HG03280 (cell line): ENCODE measurements at regions not wholly inside any gene's neighbourhood (a gene's known extent, or its start where the extent isn't known, plus 50 kb on each side); places are given as distances from the start of the nearest gene placed in this dataset.

Experiments
- ATAC-seq: cut with Tn5 transposase; IDR thresholded peaks from one replicate; pipeline ENCODE4 v1.9.1; 2021; ENCODE audit warnings: mild to moderate bottlenecking, moderate library complexity; ENCODE audit not compliant: unreplicated experiment

DNA sequence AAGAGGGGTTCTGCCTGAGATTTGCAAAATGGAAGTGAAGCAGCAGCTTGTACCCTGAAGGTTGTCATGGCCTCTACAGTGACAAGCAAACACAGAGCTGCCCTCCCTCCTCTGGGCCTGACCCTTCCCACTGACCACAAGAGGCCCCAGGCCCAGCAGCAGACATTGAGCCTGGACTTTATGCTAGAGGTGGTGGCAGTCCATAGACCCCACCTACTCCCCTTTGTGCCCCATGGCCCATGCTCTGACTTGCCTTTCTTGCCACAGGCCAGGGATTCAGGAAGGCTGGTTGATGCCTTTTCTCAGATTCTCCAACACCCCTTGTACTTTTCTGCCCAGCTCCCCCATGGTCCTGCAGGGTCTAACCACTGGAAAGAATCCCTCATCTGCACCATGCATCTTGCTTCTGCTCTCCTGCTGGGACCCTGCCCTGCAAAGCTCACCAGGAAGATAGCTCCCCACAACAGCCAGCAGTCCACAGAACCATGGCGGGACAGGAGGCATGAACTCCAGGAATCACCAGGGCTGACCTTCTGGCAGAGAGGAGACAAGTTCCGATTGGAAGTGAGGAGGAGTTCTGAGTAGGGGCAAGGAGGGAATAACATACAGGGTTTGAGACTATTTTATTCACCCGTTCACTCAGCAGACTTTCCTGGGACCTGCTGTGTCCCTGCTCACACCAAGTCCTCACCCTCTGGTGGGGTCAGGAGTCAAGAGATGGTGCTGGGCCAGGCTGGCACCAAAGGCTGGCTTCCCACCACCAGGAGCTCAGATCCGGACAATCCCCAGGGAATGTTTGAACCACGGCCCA, 263.8 kb downstream of the SYK start:
- ATAC-seq: no peak

GRCh38 chr9:91066042-91066415, 264.4 kb downstream of the SYK start:
- no peak for ATAC-seq

- ATAC-seq: no peak
Measured at GRCh38 chr9:91066856-91067255, 265.2 kb downstream of the SYK start.

DNA sequence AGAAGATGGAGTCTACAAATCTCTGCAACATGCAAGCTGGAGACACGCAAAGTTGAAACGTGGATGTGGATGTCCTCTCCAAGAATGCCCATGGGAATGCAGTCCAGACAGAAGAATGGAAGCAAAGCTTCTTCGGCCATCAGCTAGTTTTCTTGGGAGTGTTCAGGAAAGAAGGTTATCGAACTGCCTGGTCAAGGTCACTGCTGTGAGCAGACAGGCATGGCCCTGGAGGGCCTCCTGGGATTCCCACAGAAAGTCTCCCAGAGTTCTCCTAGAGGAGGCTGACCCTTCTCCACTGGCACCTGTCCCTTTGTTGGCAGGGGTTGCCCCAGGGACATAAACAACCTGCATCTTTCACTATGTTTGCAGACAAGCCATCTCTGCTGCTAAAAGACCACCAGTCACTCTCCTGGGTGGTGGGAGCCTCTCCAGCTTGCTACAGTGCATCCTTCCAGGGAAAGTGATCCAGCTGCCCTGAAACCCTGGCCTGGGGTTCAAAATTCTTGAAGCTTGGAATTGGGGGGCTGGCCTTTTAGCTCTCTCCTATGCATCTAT, 265.8 kb downstream of the SYK start:
- no peak for ATAC-seq

GRCh38 chr9:91071184-91071990, 269.8 kb downstream of the SYK start:
- ATAC-seq: no peak

- no peak for ATAC-seq
Measured at GRCh38 chr9:91073049-91073810, 271.6 kb downstream of the SYK start.

DNA sequence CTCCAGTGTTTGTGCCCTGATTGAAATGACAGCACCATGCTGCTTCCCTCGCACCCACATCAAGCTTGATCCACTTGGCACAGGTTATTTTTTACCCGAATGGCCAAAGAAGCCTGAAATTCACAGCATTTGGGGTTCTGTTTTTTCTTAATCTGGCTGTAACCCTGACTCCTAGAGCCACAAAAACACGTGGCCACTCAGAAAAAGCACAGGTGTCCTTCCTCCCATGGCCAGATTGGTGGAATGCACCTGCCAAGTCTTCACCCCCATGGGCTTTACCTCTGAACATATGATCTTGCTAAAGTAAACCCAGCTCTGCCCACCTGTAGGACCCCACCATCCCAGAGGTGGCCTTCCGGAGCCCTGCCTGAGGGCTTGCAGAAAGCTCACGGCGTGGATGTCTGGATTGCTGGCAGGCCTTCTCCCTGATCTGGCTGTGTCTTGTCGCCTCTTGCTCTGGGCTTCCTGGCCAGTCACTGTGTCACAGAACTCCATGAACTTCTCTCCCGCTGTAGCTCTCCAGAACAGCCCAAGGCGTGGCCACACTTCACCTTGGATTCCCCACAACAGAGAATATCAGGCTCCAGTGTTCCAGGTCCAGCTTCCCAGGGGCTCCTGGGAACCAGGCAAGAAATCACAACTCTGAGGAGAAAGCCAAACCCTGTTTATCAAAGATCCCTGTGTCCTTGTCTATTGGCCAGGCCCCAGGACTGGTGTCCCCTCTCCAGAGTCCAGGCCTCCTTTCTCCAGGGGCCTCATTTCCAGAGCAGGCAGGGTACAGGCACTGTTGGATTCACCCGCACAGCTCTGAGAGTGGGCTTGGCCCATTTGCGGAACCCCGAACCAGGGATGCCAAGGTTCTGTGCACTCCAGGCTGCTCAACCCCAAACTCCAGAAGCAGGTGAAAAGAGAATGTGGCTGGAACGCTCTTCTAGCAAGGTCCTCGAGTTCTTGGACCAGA, 272.5 kb downstream of the SYK start:
- no peak for ATAC-seq

DNA sequence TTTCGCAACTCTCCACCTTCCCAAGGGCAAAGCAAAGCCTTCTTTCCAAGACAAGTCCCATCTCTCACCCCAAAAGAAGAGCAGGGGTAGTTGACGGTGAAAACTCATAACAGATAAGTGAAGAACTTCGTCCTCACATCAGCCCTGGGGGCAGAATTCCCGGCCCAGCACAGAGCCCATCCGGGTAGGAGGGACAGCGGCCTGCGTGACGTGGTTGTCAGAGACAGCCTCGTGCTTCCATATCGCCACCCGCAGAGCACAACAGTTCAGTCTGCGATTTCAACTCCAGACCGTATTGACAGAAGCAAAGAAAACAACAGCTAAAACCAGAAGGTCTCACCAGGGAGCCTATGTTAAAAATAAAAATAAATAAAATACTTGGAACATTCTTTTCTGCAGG, 273.2 kb downstream of the SYK start:
- no peak for ATAC-seq

GRCh38 chr9:91075279-91075678, 273.7 kb downstream of the SYK start:
- ATAC-seq: no peak

- no peak for ATAC-seq
Measured at GRCh38 chr9:91077624-91078368, 276.2 kb downstream of the SYK start.

DNA sequence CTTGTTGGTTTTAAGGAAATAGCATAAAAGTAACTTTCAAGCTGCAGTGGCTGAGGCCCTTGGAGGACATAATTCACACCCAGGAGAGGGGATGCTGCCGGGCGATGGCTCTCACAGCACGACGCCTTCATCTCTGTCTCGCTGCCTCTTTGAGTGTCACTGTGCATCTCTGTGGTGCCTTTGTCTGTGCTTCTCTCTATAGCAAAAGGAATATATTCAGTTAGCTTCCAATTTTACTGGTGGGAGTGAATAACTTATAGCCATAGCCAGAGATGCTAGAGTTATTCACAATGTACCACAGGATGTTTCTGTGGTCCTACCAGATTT, 276.7 kb downstream of the SYK start:
- no peak for ATAC-seq

DNA sequence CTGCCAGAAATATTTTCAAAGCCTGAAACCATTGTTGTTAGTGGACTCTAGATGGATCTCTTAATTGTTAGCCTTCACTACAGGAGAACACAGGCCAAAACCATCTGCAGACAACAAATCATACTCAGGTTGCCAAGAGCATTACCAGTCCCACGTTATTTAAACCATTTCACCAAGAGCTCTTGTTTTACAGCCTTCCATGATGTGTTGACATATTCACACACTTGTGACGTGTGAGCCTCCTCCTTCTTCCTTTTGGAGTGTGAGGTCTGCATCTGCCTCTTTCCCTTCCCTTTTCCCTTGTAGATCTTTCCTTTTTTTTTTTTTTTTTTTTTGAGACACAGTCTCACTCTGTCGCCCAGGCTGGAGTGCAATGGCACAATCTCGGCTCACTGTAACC, 279.0 kb downstream of the AUH start:
- no peak for ATAC-seq

GRCh38 chr9:91084896-91085516, 276.7 kb downstream of the AUH start:
- no peak for ATAC-seq

DNA sequence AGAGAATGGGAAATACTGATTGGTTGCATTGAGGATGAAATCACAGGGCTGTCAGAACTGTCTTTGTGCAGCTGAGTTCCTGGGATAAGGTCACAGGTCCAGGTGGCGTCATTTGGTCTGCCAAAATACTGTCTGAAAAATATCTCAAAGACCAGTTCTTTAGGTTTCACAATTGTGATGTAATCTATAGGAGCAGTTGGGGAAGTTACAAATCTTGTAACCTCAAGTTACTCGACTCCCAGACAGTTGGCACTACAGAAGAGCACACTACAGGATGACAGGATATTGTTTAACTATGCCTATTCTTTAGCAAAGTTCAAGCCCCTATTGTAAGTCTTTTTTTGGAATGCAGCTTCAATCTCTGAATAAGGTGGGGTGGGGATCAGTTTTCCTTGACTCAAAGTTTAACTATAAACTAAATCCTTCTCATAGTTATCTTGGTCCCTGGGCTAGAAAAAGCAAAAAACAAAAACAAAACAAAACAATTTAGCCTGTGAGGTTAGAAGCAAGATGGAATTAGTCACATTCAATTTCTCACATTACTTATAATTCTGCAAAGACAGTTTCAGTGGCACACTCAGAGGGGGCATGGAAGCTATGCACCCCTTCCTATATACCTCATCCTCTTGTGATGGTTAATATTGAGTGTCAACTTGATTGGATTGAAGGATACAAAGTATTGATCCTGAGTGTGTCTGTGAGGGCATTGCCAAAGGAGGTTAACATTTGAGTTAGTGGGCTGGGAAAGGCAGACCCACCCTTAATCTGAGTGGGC, 276.0 kb downstream of the AUH start:
- no peak for ATAC-seq

DNA sequence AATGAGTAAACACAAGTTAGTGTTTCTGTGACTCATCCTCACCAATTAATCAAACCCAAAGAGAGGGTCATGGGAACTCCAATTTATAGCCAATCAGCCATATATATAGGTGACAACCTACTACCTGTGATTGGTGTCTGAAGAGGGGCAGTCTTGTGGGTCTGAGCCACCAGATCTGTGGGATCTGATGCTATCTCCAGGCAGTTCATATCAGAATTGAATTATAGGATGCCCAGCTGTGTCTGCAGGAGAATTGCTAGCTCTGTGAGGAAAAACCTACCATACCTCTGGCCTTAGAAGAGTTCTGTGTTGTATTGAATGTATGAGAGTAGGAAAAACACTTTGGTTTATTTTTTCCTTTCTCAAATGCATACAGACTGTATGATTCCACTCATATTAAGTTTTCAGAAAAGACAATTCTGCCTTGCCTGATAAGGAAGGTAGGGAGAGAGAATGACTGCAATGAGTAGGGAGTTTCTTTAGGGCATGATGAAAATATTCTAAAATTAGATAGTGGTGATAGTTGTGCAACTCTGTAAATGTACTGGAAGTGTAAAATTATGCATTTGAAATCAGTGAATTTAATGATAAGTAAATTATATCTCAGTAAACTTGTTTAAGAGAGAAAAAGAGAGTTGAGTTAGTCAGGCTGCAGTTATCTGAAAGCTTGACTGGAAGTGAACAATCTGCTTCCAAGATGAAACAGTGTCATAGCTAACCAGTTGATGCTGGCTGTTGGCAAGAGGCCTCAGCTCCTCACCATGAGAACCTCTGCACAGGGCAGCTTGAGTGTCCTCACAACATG, 274.9 kb downstream of the AUH start:
- ATAC-seq: no peak

GRCh38 chr9:91087462-91087759, 274.3 kb downstream of the AUH start:
- no peak for ATAC-seq

DNA sequence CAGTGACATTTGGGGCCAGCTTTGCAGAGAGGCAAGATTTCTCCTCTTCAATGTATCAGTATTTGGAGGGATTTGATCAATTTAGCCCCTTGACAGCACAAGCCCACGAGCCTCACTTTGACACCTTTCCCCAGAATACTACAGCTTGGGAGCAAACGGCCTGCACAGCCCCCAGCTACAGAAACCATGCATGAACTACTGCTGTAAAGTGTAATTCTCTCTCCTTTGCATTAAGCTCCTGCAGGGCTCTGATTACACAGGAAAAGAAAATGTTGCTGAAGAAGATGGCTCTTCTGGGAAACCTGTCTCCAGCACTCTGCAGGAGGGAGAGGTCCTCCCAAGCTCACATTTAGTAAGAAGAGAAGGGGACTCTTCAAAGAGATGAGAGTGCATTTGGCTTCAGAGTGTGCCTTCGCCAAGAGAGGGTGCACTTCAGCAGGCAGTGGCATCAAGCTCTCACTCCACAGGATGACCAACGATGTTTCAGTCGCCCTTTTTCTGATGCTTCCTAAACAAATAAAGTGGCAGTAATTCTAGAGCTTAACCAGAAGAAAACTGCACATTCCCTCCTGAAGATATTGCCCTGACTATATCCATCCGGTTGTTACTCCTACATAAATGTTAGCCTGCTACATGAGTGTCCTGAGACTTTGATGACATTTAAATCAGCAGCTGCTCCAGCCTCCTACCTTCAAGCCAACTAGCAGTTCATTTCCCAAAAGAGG, 272.2 kb downstream of the AUH start:
- no peak for ATAC-seq
